Ecto neural progenitor cell (in vitro differentiated cells): ENCODE measurements at regions not wholly inside any gene's neighbourhood (a gene's known extent, or its start where the extent isn't known, plus 50 kb on each side); places are given as distances from the start of the nearest gene placed in this dataset.
A peak's percentile ranks its signal among the peaks of the same experiment; 100 is the strongest.

Source experiments
- DNase-seq: peaks from one replicate; pipeline ENCODE4 v3.0.0-alpha.2; 2018; ENCODE audit warnings: low spot score

DNA sequence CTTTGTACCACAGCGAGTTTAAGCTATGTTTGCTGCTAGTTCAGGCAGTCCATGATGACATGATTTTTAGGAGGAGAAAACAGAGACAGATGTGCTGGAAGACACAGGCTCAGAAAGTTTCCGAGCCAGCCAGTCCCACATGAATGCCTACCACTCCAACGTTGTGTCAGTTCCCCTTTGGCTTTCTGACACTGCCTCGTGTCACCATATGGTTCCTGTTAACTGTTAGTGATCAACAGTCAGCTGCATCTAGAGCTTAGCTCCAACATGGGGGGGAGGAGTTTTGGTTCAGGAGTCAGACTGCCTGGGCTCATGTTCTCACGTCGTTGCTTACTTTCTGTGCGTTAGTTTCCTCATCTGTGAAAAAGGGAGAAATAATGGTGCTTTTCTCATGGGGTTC is 343.7 kb downstream of the MID1IP1 start:
- DNase-seq, result no peak

DNA sequence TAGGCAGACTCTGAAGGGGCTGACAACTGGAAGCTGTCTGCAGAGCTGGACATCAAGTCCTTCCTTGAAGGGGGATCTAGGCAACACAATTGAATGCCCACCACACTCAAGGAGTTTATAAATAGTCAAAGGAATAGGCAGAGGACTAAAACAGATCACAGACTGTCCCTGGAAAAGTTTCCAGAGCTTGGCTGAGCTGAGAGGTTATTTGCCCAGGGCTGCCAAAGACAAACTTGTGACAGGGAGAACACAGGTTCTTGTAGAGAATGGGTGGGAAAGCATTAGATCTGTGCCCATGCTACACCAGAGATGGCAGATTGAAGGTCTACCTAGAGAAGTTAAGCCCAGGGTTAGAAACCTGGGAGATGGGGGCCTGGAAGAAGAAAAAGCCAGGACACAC is 344.6 kb downstream of the MID1IP1 start:
- DNase-seq, result no peak

DNA sequence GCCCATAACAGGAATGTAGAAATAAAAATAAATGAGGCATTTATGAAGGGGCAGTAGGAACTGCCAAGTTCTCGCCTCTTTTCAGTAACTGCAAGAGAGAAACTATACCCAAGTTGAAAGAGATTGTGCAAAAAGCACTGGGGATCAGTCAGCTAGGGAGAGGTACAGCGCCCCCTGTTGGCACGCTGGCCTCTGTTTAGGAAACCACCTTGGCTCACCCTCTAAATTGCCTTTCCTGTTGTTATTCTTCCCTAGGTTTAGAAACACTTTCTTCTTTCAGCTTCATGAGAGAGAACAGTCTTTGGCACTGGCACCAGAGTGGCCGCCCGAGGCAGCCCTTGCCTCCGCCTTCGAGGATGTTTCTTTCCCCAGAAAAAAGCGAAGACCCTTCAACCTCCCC is 348.5 kb downstream of the MID1IP1 start:
- peak; percentile 71 for DNase-seq

GRCh38 chrX:39150220-39150619 is 349.0 kb downstream of the MID1IP1 start:
- no peak for DNase-seq

GRCh38 chrX:39150621-39151020 is 349.4 kb downstream of the MID1IP1 start:
- DNase-seq, result no peak

GRCh38 chrX:39152106-39152649 is 350.9 kb downstream of the MID1IP1 start:
- DNase-seq, result peak; percentile 80

- DNase-seq, result no peak
These were observed 354.8 kb downstream of the MID1IP1 start for GRCh38 chrX:39156051-39156450.

- no peak for DNase-seq
These were observed 355.7 kb downstream of the MID1IP1 start for GRCh38 chrX:39157006-39157405.

DNA sequence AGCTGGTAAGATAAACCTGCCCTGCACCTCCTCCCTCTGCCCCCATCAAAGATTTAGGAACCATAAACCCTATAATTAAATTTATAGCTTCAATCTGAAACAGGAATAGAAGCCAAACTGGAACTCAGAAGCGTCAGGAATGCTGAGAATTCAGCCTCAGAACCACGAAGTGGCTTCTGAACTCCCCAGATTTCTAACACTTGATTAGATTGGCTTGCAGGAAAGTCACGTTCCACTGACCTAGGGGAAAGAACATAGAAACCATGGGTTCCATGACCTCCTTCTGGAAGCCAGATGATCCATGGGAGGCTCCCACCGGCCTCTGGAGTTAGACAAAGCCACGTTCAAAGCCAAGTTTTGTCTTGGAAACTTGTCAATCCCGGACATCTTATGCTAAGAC is 356.5 kb downstream of the MID1IP1 start:
- no peak for DNase-seq

GRCh38 chrX:39158801-39159657 is 357.8 kb downstream of the MID1IP1 start:
- no peak for DNase-seq

- DNase-seq, result no peak
These were observed 358.8 kb downstream of the MID1IP1 start for GRCh38 chrX:39159921-39160507.

GRCh38 chrX:39161611-39162255 is 360.5 kb downstream of the MID1IP1 start:
- no peak for DNase-seq

- peak; percentile 58 for DNase-seq
These were observed 361.1 kb downstream of the MID1IP1 start for GRCh38 chrX:39162322-39162735.

GRCh38 chrX:39163581-39164126 is 362.4 kb downstream of the MID1IP1 start:
- peak; percentile 17 for DNase-seq

GRCh38 chrX:39164212-39164611 is 363.0 kb downstream of the MID1IP1 start:
- peak; percentile 3 for DNase-seq

GRCh38 chrX:39165185-39165584 is 363.9 kb downstream of the MID1IP1 start:
- DNase-seq, result no peak

GRCh38 chrX:39165773-39166172 is 364.5 kb downstream of the MID1IP1 start:
- DNase-seq, result peak; percentile 26

GRCh38 chrX:39167791-39168190 is 366.5 kb downstream of the MID1IP1 start:
- peak; percentile 25 for DNase-seq

GRCh38 chrX:39168609-39169008 is 367.4 kb downstream of the MID1IP1 start:
- DNase-seq, result no peak

DNA sequence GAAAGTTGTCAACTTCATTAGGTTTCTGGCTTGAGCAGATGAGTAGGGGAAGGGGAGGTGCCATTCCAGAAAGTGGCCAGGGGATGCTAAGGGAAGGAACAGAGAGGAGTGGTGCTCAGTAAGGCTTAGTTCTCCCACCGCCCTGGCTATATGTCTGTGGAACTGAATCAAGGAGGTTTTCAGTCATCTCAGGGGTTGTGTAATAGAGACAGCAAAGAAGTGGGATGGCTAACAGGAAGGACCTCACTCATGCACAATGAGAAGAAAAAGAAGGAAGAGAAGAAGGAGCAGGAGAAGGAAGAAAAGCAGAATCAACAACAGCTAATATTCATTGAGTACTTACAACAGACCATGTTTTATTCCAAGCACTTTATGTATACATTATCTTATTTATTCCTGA is 368.7 kb downstream of the MID1IP1 start:
- peak; percentile 17 for DNase-seq

- DNase-seq, result peak; percentile 7
These were observed 369.2 kb downstream of the MID1IP1 start for GRCh38 chrX:39170464-39170863.

- peak; percentile 13 for DNase-seq
These were observed 370.4 kb downstream of the MID1IP1 start for GRCh38 chrX:39171686-39172085.
